NCI-H345 treated with DMSO at 0.1 percent for 48 hours (cell line): ENCODE measurements at regions not wholly inside any gene's neighbourhood (a gene's known extent, or its start where the extent isn't known, plus 50 kb on each side); places are given as distances from the start of the nearest gene placed in this dataset.
"Not testable (repeated sequence)": the region's sequence is repeated elsewhere in the genome, so short reads cannot be mapped to it uniquely, and the experiment has no call there.

Experiments
- DNase-seq: peaks from one replicate; lab custom pipeline; 2025; ENCODE audit not compliant: unreplicated experiment; lab: John Stamatoyannopoulos, UW

GRCh38 chr5:158049459-158049858 is 190.5 kb upstream of the CLINT1 start:
- DNase-seq: no peak

GRCh38 chr5:158045696-158046095 is 186.8 kb upstream of the CLINT1 start:
- DNase-seq: no peak

- no peak for DNase-seq
These were observed 181.0 kb upstream of the CLINT1 start for GRCh38 chr5:158039911-158040347.

- no peak for DNase-seq
These were observed 180.5 kb upstream of the CLINT1 start for GRCh38 chr5:158039441-158039840.

- DNase-seq: not testable (repeated sequence)
These were observed 178.1 kb upstream of the CLINT1 start for GRCh38 chr5:158036983-158037595.

GRCh38 chr5:158034586-158034985 is 175.6 kb upstream of the CLINT1 start:
- DNase-seq: not testable (repeated sequence)

GRCh38 chr5:158033724-158034123 is 174.8 kb upstream of the CLINT1 start:
- no peak for DNase-seq

GRCh38 chr5:158033076-158033475 is 174.1 kb upstream of the CLINT1 start:
- no peak for DNase-seq

GRCh38 chr5:158032246-158032645 is 173.3 kb upstream of the CLINT1 start:
- no peak for DNase-seq

- no peak for DNase-seq
These were observed 169.1 kb upstream of the CLINT1 start for GRCh38 chr5:158027806-158028775.

- no peak for DNase-seq
These were observed 167.5 kb upstream of the CLINT1 start for GRCh38 chr5:158026304-158027031.

- DNase-seq: no peak
These were observed 164.3 kb upstream of the CLINT1 start for GRCh38 chr5:158023266-158023665.

- DNase-seq: no peak
These were observed 163.9 kb upstream of the CLINT1 start for GRCh38 chr5:158022837-158023236.

GRCh38 chr5:158022393-158022792 is 163.4 kb upstream of the CLINT1 start:
- no peak for DNase-seq

- no peak for DNase-seq
These were observed 161.8 kb upstream of the CLINT1 start for GRCh38 chr5:158020555-158021418.

- DNase-seq: no peak
These were observed 158.5 kb upstream of the CLINT1 start for GRCh38 chr5:158017469-158017868.

GRCh38 chr5:158014372-158014771 is 155.4 kb upstream of the CLINT1 start:
- no peak for DNase-seq

- DNase-seq: no peak
These were observed 155.0 kb upstream of the CLINT1 start for GRCh38 chr5:158013939-158014338.

- no peak for DNase-seq
These were observed 154.4 kb upstream of the CLINT1 start for GRCh38 chr5:158013303-158013702.

- DNase-seq: no peak
These were observed 152.5 kb upstream of the CLINT1 start for GRCh38 chr5:158011422-158011821.

- no peak for DNase-seq
These were observed 151.9 kb upstream of the CLINT1 start for GRCh38 chr5:158010831-158011230.
